ENCODE measurements at regions not wholly inside any gene's neighbourhood (a gene's known extent, or its start where the extent isn't known, plus 50 kb on each side); places are given as distances from the start of the nearest gene placed in this dataset.

DNA sequence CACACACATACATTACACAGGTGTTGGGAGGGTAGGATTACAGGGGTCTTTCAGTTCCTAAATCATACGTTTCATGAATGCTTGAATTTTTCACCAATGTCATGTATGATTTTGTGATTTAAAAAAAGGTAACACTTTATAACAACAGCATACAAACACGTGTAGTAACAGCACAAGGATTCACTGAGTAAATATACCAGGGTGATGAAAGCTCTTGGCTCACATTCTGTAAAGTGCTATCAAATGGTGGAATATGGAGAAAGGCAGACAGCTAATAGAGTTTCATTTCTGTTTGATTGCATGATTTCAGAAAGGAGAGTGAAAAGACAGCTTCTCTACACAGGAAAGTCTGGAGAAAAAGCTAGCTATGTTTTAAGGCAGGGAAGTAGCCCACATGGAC, 231.9 kb downstream of the CD83 start:
- TF ChIP-seq CTCF (IDR thresholded peaks at IDR 0.05; ENCODE audit: low read length) (no peak), EZH2 (optimal IDR thresholded peaks at IDR 0.05; ENCODE audit: low read depth, low read length) (no peak), EZH2phosphoT487 (IDR thresholded peaks at IDR 0.05; ENCODE audit: low read length) (no peak)

Data from MM.1S (cell line).